ENCODE measurements at regions not wholly inside any gene's neighbourhood (a gene's known extent, or its start where the extent isn't known, plus 50 kb on each side); places are given as distances from the start of the nearest gene placed in this dataset.

- no peaks in the 10 kb centered on the region for H3K36me3 ChIP-seq
- H3K9me3 ChIP-seq = no peaks in the 10 kb centered on the region
- intact Hi-C loops (cut with DNase I; ENCODE audit: low total_unique reads) = no loop called here
- H3K27me3 ChIP-seq = no peaks in the 10 kb centered on the region
- TF ChIP-seq POLR2A (IDR thresholded peaks at IDR 0.05) = no peak
- TF ChIP-seq POLR2AphosphoS5 (IDR thresholded peaks at IDR 0.05) = no peak
- no peak for TF ChIP-seq CTCF (IDR thresholded peaks at IDR 0.05)
- no peak overlapping the region for H3K27ac ChIP-seq
- no peaks in the 10 kb centered on the region for H3K4me1 ChIP-seq
- H3K4me3 ChIP-seq = no peak overlapping the region
- no peak for DNase-seq (ENCODE audit: low spot score in 2 of 2)
These were observed 257.7 kb upstream of the PEX5L start for GRCh38 chr3:180294282-180295027.

GRCh38 chr3:180295811-180296210, 259.1 kb upstream of the PEX5L start:
- peak overlapping the region in 1 of 2 donors; percentile 20 for H3K27ac ChIP-seq
- no peak for TF ChIP-seq CTCF (IDR thresholded peaks at IDR 0.05)
- no peak for TF ChIP-seq POLR2A (IDR thresholded peaks at IDR 0.05)
- no peak for TF ChIP-seq POLR2AphosphoS5 (IDR thresholded peaks at IDR 0.05)
- H3K4me1 ChIP-seq = no peaks in the 10 kb centered on the region
- H3K9me3 ChIP-seq = no peaks in the 10 kb centered on the region
- intact Hi-C loops (cut with DNase I; ENCODE audit: low total_unique reads) = no loop called here
- H3K36me3 ChIP-seq = no peaks in the 10 kb centered on the region
- H3K4me3 ChIP-seq = no peak overlapping the region
- H3K27me3 ChIP-seq = no peaks in the 10 kb centered on the region
- DNase-seq (ENCODE audit: low spot score in 2 of 2) = peak in 1 of 2 donors; percentile 36

- no peak overlapping the region for H3K27ac ChIP-seq
- TF ChIP-seq CTCF (IDR thresholded peaks at IDR 0.05) (no peak), POLR2AphosphoS5 (IDR thresholded peaks at IDR 0.05) (no peak), POLR2A (IDR thresholded peaks at IDR 0.05) (no peak)
- no peaks in the 10 kb centered on the region for H3K36me3 ChIP-seq
- no peak overlapping the region for H3K4me3 ChIP-seq
- no peaks in the 10 kb centered on the region for H3K9me3 ChIP-seq
- no peaks in the 10 kb centered on the region for H3K4me1 ChIP-seq
- no peaks in the 10 kb centered on the region for H3K27me3 ChIP-seq
- intact Hi-C loops (cut with DNase I; ENCODE audit: low total_unique reads) = no loop called here
- no peak for DNase-seq (ENCODE audit: low spot score in 2 of 2)
These were observed 260.2 kb upstream of the PEX5L start for GRCh38 chr3:180296971-180297370.

- Histone ChIP-seq H3K9me3 (no peaks in the 10 kb centered on the region), H3K36me3 (no peaks in the 10 kb centered on the region), H3K4me1 (no peaks in the 10 kb centered on the region), H3K27ac (peak overlapping the region in 1 of 2 donors; percentile 27), H3K27me3 (no peaks in the 10 kb centered on the region), H3K4me3 (no peak overlapping the region)
- TF ChIP-seq CTCF (IDR thresholded peaks at IDR 0.05) (no peak), POLR2AphosphoS5 (IDR thresholded peaks at IDR 0.05) (no peak), POLR2A (IDR thresholded peaks at IDR 0.05) (no peak)
- intact Hi-C loops (cut with DNase I; ENCODE audit: low total_unique reads) = no loop called here
- no peak for DNase-seq (ENCODE audit: low spot score in 2 of 2)
These were observed 269.4 kb upstream of the PEX5L start for GRCh38 chr3:180306155-180306554.

- intact Hi-C loops (cut with DNase I; ENCODE audit: low total_unique reads) = no loop called here
- no peak for TF ChIP-seq POLR2A (IDR thresholded peaks at IDR 0.05)
- TF ChIP-seq POLR2AphosphoS5 (IDR thresholded peaks at IDR 0.05) = no peak
- no peak for TF ChIP-seq CTCF (IDR thresholded peaks at IDR 0.05)
- Histone ChIP-seq H3K4me1 (no peaks in the 10 kb centered on the region), H3K9me3 (no peaks in the 10 kb centered on the region), H3K36me3 (no peaks in the 10 kb centered on the region), H3K27me3 (no peaks in the 10 kb centered on the region), H3K4me3 (no peak overlapping the region), H3K27ac (peak overlapping the region in 1 of 2 donors; percentile 27)
- DNase-seq (ENCODE audit: low spot score in 2 of 2) = no peak
These were observed 270.0 kb upstream of the PEX5L start for GRCh38 chr3:180306691-180307090.
